ENCODE measurements at regions not wholly inside any gene's neighbourhood (a gene's known extent, or its start where the extent isn't known, plus 50 kb on each side); places are given as distances from the start of the nearest gene placed in this dataset.

- H3K27ac Mint-ChIP-seq, result no peak overlapping the region
- peaks cover 4% of the 10 kb centered on the region for H3K27me3 Mint-ChIP-seq (ENCODE audit: low read depth)
Measured at GRCh38 chr20:48394415-48395081, 433.3 kb downstream of the PREX1 start.

GRCh38 chr20:48393737-48394314 is 434.0 kb downstream of the PREX1 start:
- no peaks in the 10 kb centered on the region for H3K4me1 Mint-ChIP-seq (ENCODE audit: low read depth)
- H3K27ac Mint-ChIP-seq, result no peak overlapping the region
- H3K9me3 Mint-ChIP-seq, result peaks cover 17% of the 10 kb centered on the region
- H3K36me3 Mint-ChIP-seq (ENCODE audit: low read depth), result no peaks in the 10 kb centered on the region
- peaks cover 4% of the 10 kb centered on the region for H3K27me3 Mint-ChIP-seq (ENCODE audit: low read depth)
- H3K4me3 Mint-ChIP-seq, result no peak overlapping the region

More at GRCh38 chr20:48394415-48395081, 433.3 kb downstream of the PREX1 start:
- Mint-ChIP-seq H3K36me3 (ENCODE audit: low read depth) (no peaks in the 10 kb centered on the region), H3K4me3 (no peak overlapping the region), H3K4me1 (ENCODE audit: low read depth) (no peaks in the 10 kb centered on the region), H3K9me3 (peaks cover 17% of the 10 kb centered on the region)

- Mint-ChIP-seq H3K27ac (no peak overlapping the region), H3K4me3 (no peak overlapping the region), H3K9me3 (peaks cover 17% of the 10 kb centered on the region), H3K27me3 (ENCODE audit: low read depth) (peaks cover 4% of the 10 kb centered on the region), H3K36me3 (ENCODE audit: low read depth) (no peaks in the 10 kb centered on the region), H3K4me1 (ENCODE audit: low read depth) (no peaks in the 10 kb centered on the region)
Measured at GRCh38 chr20:48393311-48393685, 434.5 kb downstream of the PREX1 start.

GRCh38 chr20:48392407-48393310 is 435.1 kb downstream of the PREX1 start:
- H3K4me3 Mint-ChIP-seq, result no peak overlapping the region
- no peaks in the 10 kb centered on the region for H3K36me3 Mint-ChIP-seq (ENCODE audit: low read depth)
- H3K4me1 Mint-ChIP-seq (ENCODE audit: low read depth), result no peaks in the 10 kb centered on the region
- peaks cover 4% of the 10 kb centered on the region for H3K27me3 Mint-ChIP-seq (ENCODE audit: low read depth)
- H3K9me3 Mint-ChIP-seq, result peaks cover 17% of the 10 kb centered on the region
- H3K27ac Mint-ChIP-seq, result no peak overlapping the region

- no peak overlapping the region for H3K27ac Mint-ChIP-seq
- no peak overlapping the region for H3K4me3 Mint-ChIP-seq
- no peaks in the 10 kb centered on the region for H3K4me1 Mint-ChIP-seq (ENCODE audit: low read depth)
- no peaks in the 10 kb centered on the region for H3K27me3 Mint-ChIP-seq (ENCODE audit: low read depth)
- no peaks in the 10 kb centered on the region for H3K36me3 Mint-ChIP-seq (ENCODE audit: low read depth)
- peaks cover 17% of the 10 kb centered on the region for H3K9me3 Mint-ChIP-seq
Measured at GRCh38 chr20:48390981-48391380, 436.8 kb downstream of the PREX1 start.

- no peaks in the 10 kb centered on the region for H3K27me3 Mint-ChIP-seq (ENCODE audit: low read depth)
- no peak overlapping the region for H3K27ac Mint-ChIP-seq
- H3K9me3 Mint-ChIP-seq, result peaks cover 11% of the 10 kb centered on the region
- no peaks in the 10 kb centered on the region for H3K4me1 Mint-ChIP-seq (ENCODE audit: low read depth)
- H3K36me3 Mint-ChIP-seq (ENCODE audit: low read depth), result no peaks in the 10 kb centered on the region
- no peak overlapping the region for H3K4me3 Mint-ChIP-seq
Measured at GRCh38 chr20:48387675-48388074, 440.1 kb downstream of the PREX1 start.

GRCh38 chr20:48385527-48385926 is 442.3 kb downstream of the PREX1 start:
- Mint-ChIP-seq H3K36me3 (ENCODE audit: low read depth) (no peaks in the 10 kb centered on the region), H3K27me3 (ENCODE audit: low read depth) (no peaks in the 10 kb centered on the region), H3K4me1 (ENCODE audit: low read depth) (no peaks in the 10 kb centered on the region), H3K9me3 (no peaks in the 10 kb centered on the region), H3K27ac (no peak overlapping the region), H3K4me3 (no peak overlapping the region)

- no peaks in the 10 kb centered on the region for H3K4me1 Mint-ChIP-seq (ENCODE audit: low read depth)
- H3K9me3 Mint-ChIP-seq, result no peaks in the 10 kb centered on the region
- H3K27ac Mint-ChIP-seq, result no peak overlapping the region
- no peak overlapping the region for H3K4me3 Mint-ChIP-seq
- H3K27me3 Mint-ChIP-seq (ENCODE audit: low read depth), result no peaks in the 10 kb centered on the region
- H3K36me3 Mint-ChIP-seq (ENCODE audit: low read depth), result no peaks in the 10 kb centered on the region
Measured at GRCh38 chr20:48385114-48385513, 442.7 kb downstream of the PREX1 start.

- Mint-ChIP-seq H3K36me3 (ENCODE audit: low read depth) (no peaks in the 10 kb centered on the region), H3K27me3 (ENCODE audit: low read depth) (peaks cover 3% of the 10 kb centered on the region), H3K27ac (no peak overlapping the region), H3K9me3 (no peaks in the 10 kb centered on the region), H3K4me1 (ENCODE audit: low read depth) (no peaks in the 10 kb centered on the region), H3K4me3 (no peak overlapping the region)
Measured at GRCh38 chr20:48384147-48384818, 443.5 kb downstream of the PREX1 start.

GRCh38 chr20:48383252-48383651 is 444.5 kb downstream of the PREX1 start:
- H3K4me1 Mint-ChIP-seq (ENCODE audit: low read depth), result no peaks in the 10 kb centered on the region
- H3K27ac Mint-ChIP-seq, result no peak overlapping the region
- H3K4me3 Mint-ChIP-seq, result no peak overlapping the region
- no peaks in the 10 kb centered on the region for H3K36me3 Mint-ChIP-seq (ENCODE audit: low read depth)
- peaks cover 6% of the 10 kb centered on the region for H3K27me3 Mint-ChIP-seq (ENCODE audit: low read depth)
- no peaks in the 10 kb centered on the region for H3K9me3 Mint-ChIP-seq

GRCh38 chr20:48382304-48382703 is 445.5 kb downstream of the PREX1 start:
- no peaks in the 10 kb centered on the region for H3K4me1 Mint-ChIP-seq (ENCODE audit: low read depth)
- peaks cover 9% of the 10 kb centered on the region for H3K27me3 Mint-ChIP-seq (ENCODE audit: low read depth)
- no peaks in the 10 kb centered on the region for H3K9me3 Mint-ChIP-seq
- H3K4me3 Mint-ChIP-seq, result no peak overlapping the region
- H3K27ac Mint-ChIP-seq, result no peak overlapping the region
- H3K36me3 Mint-ChIP-seq (ENCODE audit: low read depth), result no peaks in the 10 kb centered on the region

GRCh38 chr20:48381353-48382120 is 446.3 kb downstream of the PREX1 start:
- no peaks in the 10 kb centered on the region for H3K36me3 Mint-ChIP-seq (ENCODE audit: low read depth)
- no peak overlapping the region for H3K4me3 Mint-ChIP-seq
- peaks cover 9% of the 10 kb centered on the region for H3K27me3 Mint-ChIP-seq (ENCODE audit: low read depth)
- H3K4me1 Mint-ChIP-seq (ENCODE audit: low read depth), result no peaks in the 10 kb centered on the region
- no peaks in the 10 kb centered on the region for H3K9me3 Mint-ChIP-seq
- no peak overlapping the region for H3K27ac Mint-ChIP-seq

GRCh38 chr20:48380661-48381060 is 447.1 kb downstream of the PREX1 start:
- Mint-ChIP-seq H3K27me3 (ENCODE audit: low read depth) (peaks cover 9% of the 10 kb centered on the region), H3K27ac (no peak overlapping the region), H3K4me3 (no peak overlapping the region), H3K9me3 (no peaks in the 10 kb centered on the region), H3K4me1 (ENCODE audit: low read depth) (no peaks in the 10 kb centered on the region), H3K36me3 (ENCODE audit: low read depth) (no peaks in the 10 kb centered on the region)

All from T-helper 1 cell treated with Interleukin-12 subunit alpha and Interleukin-12 subunit beta and Interleukin-4 antibody, amounts not matched to agents 30 μg/mL and 1 μg/mL, for 36 hours (primary cell).